ENCODE measurements at regions not wholly inside any gene's neighbourhood (a gene's known extent, or its start where the extent isn't known, plus 50 kb on each side); places are given as distances from the start of the nearest gene placed in this dataset.

DNA sequence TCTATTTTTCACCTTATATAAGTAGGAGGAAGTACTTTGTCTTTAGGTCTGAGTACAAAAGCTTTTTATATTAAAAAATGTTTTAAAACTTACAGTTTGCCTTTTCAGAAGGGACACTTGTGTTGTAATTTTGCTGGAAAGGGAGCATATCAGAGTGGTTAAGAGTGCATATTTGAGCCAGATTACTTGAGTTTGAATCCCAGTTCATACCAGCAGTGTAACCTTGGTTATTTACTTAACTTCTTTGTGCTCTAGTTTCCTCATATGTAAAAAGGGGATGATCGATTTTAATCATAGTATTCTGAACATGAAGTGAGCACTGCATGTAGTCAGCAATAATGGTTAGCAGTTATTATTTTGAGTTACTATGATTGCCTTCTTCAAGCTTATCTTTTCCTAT, 78.3 kb upstream of the SLC4A4 start:
- TF ChIP-seq, protein P1, sequence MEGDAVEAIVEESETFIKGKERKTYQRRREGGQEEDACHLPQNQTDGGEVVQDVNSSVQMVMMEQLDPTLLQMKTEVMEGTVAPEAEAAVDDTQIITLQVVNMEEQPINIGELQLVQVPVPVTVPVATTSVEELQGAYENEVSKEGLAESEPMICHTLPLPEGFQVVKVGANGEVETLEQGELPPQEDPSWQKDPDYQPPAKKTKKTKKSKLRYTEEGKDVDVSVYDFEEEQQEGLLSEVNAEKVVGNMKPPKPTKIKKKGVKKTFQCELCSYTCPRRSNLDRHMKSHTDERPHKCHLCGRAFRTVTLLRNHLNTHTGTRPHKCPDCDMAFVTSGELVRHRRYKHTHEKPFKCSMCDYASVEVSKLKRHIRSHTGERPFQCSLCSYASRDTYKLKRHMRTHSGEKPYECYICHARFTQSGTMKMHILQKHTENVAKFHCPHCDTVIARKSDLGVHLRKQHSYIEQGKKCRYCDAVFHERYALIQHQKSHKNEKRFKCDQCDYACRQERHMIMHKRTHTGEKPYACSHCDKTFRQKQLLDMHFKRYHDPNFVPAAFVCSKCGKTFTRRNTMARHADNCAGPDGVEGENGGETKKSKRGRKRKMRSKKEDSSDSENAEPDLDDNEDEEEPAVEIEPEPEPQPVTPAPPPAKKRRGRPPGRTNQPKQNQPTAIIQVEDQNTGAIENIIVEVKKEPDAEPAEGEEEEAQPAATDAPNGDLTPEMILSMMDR (IDR thresholded peaks at IDR 0.05), result no peak

DNA sequence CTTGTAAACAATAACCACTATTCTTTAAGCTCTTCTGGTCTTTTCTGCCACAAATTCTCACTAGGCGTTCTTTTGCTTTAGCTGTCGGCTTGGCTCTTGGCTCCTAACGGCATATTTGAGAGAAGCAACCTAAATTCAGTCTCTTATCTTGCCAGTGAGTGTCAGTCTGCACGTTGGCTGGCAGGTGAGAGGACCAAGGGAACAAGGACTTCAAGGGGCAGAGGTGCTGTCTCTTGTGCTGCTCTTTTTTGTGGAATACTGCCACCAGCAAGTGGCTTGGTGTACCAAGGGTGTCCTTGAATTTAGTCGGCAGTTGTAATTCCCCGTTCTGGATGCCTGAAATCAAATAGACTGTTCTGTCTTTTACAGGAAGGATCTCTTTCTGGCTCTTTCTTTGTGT, 77.8 kb upstream of the SLC4A4 start:
- TF ChIP-seq, protein P1 (IDR thresholded peaks at IDR 0.05), result no peak

DNA sequence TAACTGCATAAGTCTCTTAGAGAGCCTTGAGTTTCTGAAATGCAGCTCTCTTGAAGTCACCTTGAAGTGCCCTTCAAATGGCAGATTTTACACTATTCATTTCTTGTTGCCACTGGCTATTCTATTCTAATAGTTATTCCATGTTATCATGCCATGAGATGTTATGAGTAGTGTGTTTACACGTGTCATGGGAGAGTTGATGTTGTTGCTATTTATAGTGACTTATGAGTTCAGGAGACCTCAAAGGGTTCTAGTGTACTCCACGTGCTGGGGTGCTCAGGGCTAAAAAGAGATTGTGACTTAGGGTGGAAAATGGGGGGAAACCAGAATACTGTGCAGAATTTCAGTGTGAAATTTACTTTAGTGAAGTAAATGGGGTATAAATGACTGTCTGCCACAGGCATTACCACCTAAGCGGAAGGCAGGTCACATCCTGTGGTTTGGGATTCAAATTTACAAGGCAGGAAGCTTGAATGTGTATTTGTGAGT, 77.1 kb upstream of the SLC4A4 start:
- TF ChIP-seq, protein P1 (IDR thresholded peaks at IDR 0.05), result no peak

DNA sequence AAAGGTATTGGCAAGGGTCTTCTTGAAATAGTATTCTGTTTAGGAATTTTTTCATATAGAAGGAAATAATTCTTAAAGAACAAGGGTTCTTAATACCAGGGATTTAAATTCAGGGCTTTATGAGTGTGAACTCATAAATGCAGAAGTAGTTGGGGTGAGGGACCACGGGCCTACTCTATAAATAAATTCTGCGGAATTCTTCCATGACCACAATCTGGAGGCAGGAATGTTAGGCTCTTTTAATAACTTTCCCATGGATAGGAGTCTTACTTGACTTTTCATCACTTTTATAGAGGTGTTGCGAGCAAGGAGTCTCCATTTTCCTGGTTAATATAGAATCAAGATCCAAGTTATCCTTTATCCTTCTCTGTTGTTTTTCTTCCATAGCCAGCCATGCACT, 76.7 kb upstream of the SLC4A4 start:
- TF ChIP-seq, protein P1 (IDR thresholded peaks at IDR 0.05), result no peak

DNA sequence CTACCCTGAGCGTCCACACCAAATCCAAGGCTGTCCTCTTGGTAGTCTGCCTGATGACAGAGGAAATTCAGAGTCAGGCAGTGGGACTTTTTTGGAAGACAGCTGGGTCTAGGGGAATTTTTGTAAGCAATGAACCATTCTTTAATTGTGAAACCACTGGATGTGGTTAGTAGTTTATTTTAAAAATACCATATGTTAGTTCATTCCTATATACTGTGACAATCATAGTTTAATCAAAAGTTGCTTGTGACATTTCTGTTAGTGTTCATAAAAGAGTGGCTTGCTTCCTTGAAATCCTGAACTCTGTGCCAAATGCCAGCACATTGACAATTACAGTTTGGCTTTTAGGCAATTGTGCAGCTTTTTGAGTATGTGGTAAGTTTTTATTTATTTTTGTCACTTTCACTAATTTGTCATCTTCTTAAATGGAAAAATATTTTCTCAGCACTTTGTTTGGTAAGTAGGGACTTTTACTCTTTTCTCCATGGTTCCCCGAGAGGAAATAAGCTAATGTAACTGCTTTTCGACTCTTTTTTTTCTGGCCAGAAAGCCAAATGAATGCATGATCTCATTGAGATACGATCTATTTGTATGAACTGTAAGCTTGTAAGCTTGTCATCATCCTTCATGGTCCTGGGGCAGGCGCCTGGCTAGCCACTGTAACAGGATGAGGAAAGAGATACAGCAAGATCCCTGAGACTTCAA, 72.6 kb upstream of the SLC4A4 start:
- TF ChIP-seq, protein P1 (IDR thresholded peaks at IDR 0.05), result no peak

DNA sequence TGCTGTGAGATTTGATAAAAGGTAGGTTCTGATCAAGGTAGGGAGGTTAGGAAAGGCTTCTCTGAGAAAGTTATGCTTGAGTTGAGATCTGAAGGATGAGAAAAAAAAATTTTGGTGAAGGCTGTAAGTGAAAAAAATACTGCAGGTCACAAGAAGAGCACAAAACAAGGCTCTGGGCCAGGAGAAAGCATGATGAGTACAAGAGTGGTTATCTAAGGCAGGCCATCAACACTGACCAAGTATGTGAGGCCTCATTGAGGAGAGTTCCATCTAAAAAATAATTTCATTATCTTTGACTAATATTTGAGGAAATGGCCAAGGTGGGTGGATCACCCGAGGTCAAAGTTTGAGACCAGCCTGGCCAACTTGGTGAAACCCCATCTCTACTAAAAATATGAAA, 71.6 kb upstream of the SLC4A4 start:
- TF ChIP-seq, protein P1 (IDR thresholded peaks at IDR 0.05), result no peak

DNA sequence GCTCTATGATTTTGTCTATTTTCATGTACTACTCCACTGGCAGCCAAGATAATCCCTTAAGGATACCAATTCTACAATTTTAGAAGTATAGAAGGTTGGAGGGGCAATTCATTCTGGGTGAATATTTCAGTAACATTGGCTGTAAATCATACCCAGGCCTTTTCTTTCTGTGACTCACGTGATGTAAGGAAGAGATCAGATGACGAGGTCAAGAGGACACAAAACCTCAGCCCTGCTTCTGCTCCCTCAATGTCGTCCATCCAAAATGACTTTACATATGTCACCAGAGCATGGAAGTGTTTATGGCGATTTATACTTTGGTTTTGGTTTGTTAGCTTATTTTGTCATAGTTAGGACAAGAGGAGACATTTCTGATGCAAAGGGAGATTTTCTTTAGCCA, 70.7 kb upstream of the SLC4A4 start:
- TF ChIP-seq, protein P1 (IDR thresholded peaks at IDR 0.05), result no peak

DNA sequence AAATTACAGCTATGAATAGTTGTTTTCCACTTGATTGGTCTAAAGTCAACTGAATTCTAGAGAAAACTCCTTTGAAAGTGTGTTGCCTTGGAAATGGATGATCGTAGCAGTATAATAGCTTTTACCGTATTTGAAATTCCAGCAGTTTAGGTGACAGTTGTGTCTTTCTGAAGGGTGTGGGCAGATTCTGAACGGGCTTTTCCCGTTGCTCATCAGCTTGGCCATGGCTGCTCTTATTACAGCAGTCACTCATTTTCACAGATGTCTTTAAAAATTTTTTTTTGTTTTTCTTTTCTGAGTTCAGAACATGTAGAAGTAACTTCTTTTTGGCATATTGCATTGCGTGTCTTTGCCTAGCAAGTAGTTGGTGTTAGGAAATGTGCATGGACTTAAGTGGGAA, 69.6 kb upstream of the SLC4A4 start:
- TF ChIP-seq, protein P1 (IDR thresholded peaks at IDR 0.05), result no peak

Data from LNCAP (cell line).